ENCODE measurements at regions not wholly inside any gene's neighbourhood (a gene's known extent, or its start where the extent isn't known, plus 50 kb on each side); places are given as distances from the start of the nearest gene placed in this dataset.

GRCh38 chr1:239436286-239436685 lies 49.9 kb downstream of the CHRM3 start:
- no peak for DNase-seq

GRCh38 chr1:239437822-239438221 lies 51.5 kb downstream of the CHRM3 start:
- DNase-seq, result no peak

GRCh38 chr1:239438891-239439290 lies 52.5 kb downstream of the CHRM3 start:
- no peak for DNase-seq

- DNase-seq, result no peak
Observed at GRCh38 chr1:239443361-239443760, 57.0 kb downstream of the CHRM3 start.

GRCh38 chr1:239446611-239447010 lies 60.2 kb downstream of the CHRM3 start:
- DNase-seq, result no peak

- no peak for DNase-seq
Observed at GRCh38 chr1:239448911-239449310, 62.5 kb downstream of the CHRM3 start.

- DNase-seq, result no peak
Observed at GRCh38 chr1:239455743-239456142, 69.4 kb downstream of the CHRM3 start.

GRCh38 chr1:239456788-239457187 lies 70.4 kb downstream of the CHRM3 start:
- DNase-seq, result no peak

- DNase-seq, result no peak
Observed at GRCh38 chr1:239457491-239458143, 71.2 kb downstream of the CHRM3 start.

- DNase-seq, result no peak
Observed at GRCh38 chr1:239458144-239458500, 71.8 kb downstream of the CHRM3 start.

- DNase-seq, result no peak
Observed at GRCh38 chr1:239467730-239468129, 81.4 kb downstream of the CHRM3 start.

- no peak for DNase-seq
Observed at GRCh38 chr1:239478069-239478468, 91.7 kb downstream of the CHRM3 start.

- DNase-seq, result no peak
Observed at GRCh38 chr1:239483391-239483790, 97.0 kb downstream of the CHRM3 start.

- DNase-seq, result no peak
Observed at GRCh38 chr1:239493811-239494414, 107.5 kb downstream of the CHRM3 start.

GRCh38 chr1:239505094-239505493 lies 118.7 kb downstream of the CHRM3 start:
- no peak for DNase-seq

GRCh38 chr1:239507826-239508225 lies 121.5 kb downstream of the CHRM3 start:
- DNase-seq, result no peak

GRCh38 chr1:239511875-239512274 lies 125.5 kb downstream of the CHRM3 start:
- DNase-seq, result no peak

GRCh38 chr1:239516579-239516978 lies 130.2 kb downstream of the CHRM3 start:
- DNase-seq, result no peak

- no peak for DNase-seq
Observed at GRCh38 chr1:239526391-239526790, 140.0 kb downstream of the CHRM3 start.

GRCh38 chr1:239527051-239527693 lies 140.8 kb downstream of the CHRM3 start:
- no peak for DNase-seq

- DNase-seq, result no peak
Observed at GRCh38 chr1:239536165-239536849, 149.9 kb downstream of the CHRM3 start.

GRCh38 chr1:239537795-239538194 lies 151.4 kb downstream of the CHRM3 start:
- no peak for DNase-seq

GRCh38 chr1:239538239-239538988 lies 152.0 kb downstream of the CHRM3 start:
- no peak for DNase-seq

All from activated effector memory CD4-positive, alpha-beta T cell treated with anti-CD3 and anti-CD28 coated beads, Interleukin-2, amount 50 U/mL, for 16 hours (primary cell).